H9 (cell line): ENCODE measurements at regions not wholly inside any gene's neighbourhood (a gene's known extent, or its start where the extent isn't known, plus 50 kb on each side); places are given as distances from the start of the nearest gene placed in this dataset.

ENCODE experiments used
- DNase-seq: peaks from one replicate; pipeline ENCODE4 v3.0.0-alpha.2; 2017
- H2AFZ ChIP-seq: one replicate; pipeline ENCODE4 v1.6.1; 2013; ENCODE audit warnings: mild to moderate bottlenecking, low read length, control low read depth, moderate library complexity
- H2AK5ac ChIP-seq: 2 replicates; pipeline ENCODE4 v1.6.1; 2013; ENCODE audit warnings: low read length, control low read depth, mixed read lengths; ENCODE audit not compliant: insufficient read length
- H2BK120ac ChIP-seq: one replicate; pipeline ENCODE4 v1.6.1; 2013; ENCODE audit warnings: low read depth, mild to moderate bottlenecking, low read length, control low read depth, inconsistent platforms; ENCODE audit not compliant: poor library complexity, severe bottlenecking
- H2BK12ac ChIP-seq: 2 replicates; pipeline ENCODE4 v1.6.1; 2013; ENCODE audit warnings: low read length, control low read depth, mixed read lengths, low read depth; ENCODE audit not compliant: insufficient read length
- H2BK15ac ChIP-seq: 2 replicates; pipeline ENCODE4 v1.6.1; 2013; ENCODE audit warnings: low read depth, low read length, control low read depth
- H2BK20ac ChIP-seq: one replicate; pipeline ENCODE4 v1.6.1; 2013; ENCODE audit warnings: low read depth, mild to moderate bottlenecking, low read length, control low read depth, inconsistent platforms; ENCODE audit not compliant: poor library complexity, severe bottlenecking
- H2BK5ac ChIP-seq: 2 replicates; pipeline ENCODE4 v1.6.1; 2013; ENCODE audit warnings: low read length, control low read depth, mixed read lengths; ENCODE audit not compliant: insufficient read length
- H3K14ac ChIP-seq: 2 replicates; pipeline ENCODE4 v1.6.1; 2013; ENCODE audit warnings: low read length, control low read depth; ENCODE audit not compliant: insufficient read depth
- H3K18ac ChIP-seq: 2 replicates; pipeline ENCODE4 v1.6.1; 2013; ENCODE audit warnings: low read depth, mild to moderate bottlenecking, mixed read lengths, low read length, control low read depth; ENCODE audit not compliant: insufficient read length
- H3K23ac ChIP-seq: 2 replicates; pipeline ENCODE4 v1.6.1; 2013; ENCODE audit warnings: low read length, control low read depth, mixed read lengths, low read depth; ENCODE audit not compliant: insufficient read length
- H3K23me2 ChIP-seq: 2 replicates; pipeline ENCODE4 v1.6.1; 2013; ENCODE audit warnings: low read depth, mild to moderate bottlenecking, mixed read lengths, low read length, control low read depth; ENCODE audit not compliant: insufficient read length, poor library complexity, severe bottlenecking
- H3K27ac ChIP-seq: 2 replicates; pipeline ENCODE4 v1.5.1; 2013; ENCODE audit warnings: low read length, control low read depth, mixed read lengths, low read depth; ENCODE audit not compliant: insufficient read length
- H3K27me3 ChIP-seq: 2 replicates; pipeline ENCODE4 v1.6.1; 2013; ENCODE audit warnings: low read length, control low read depth, inconsistent platforms; ENCODE audit not compliant: insufficient read depth
- H3K4ac ChIP-seq: 2 replicates; pipeline ENCODE4 v1.6.1; 2013; ENCODE audit warnings: low read depth, mild to moderate bottlenecking, control low read depth, inconsistent platforms, low read length, moderate library complexity
- H3K4me1 ChIP-seq: 2 replicates; pipeline ENCODE4 v1.6.1; 2013; ENCODE audit warnings: low read length, control low read depth, inconsistent platforms; ENCODE audit not compliant: insufficient read depth
- H3K4me2 ChIP-seq: 2 replicates; pipeline ENCODE4 v1.6.1; 2013; ENCODE audit warnings: low read length, control low read depth, mixed read lengths; ENCODE audit not compliant: insufficient read length, insufficient read depth
- H3K56ac ChIP-seq: 2 replicates; pipeline ENCODE4 v1.6.1; 2013; ENCODE audit warnings: low read depth, mild to moderate bottlenecking, mixed read lengths, low read length, control low read depth; ENCODE audit not compliant: insufficient read length
- H3K79me1 ChIP-seq: 2 replicates; pipeline ENCODE4 v1.6.1; 2013; ENCODE audit warnings: low read depth, mild to moderate bottlenecking, moderate library complexity, low read length, control low read depth, inconsistent platforms; ENCODE audit not compliant: insufficient read depth, poor library complexity, severe bottlenecking
- H3K79me2 ChIP-seq: 2 replicates; pipeline ENCODE4 v1.6.1; 2013; ENCODE audit warnings: low read length, control low read depth, inconsistent platforms; ENCODE audit not compliant: insufficient read depth
- H3K9ac ChIP-seq: 2 replicates; pipeline ENCODE4 v1.6.1; 2013; ENCODE audit warnings: low read length, control low read depth, mixed read lengths; ENCODE audit not compliant: insufficient read length; ENCODE audit errors: extremely low read depth
- H3K9me3 ChIP-seq: one replicate; pipeline ENCODE4 v1.6.1; 2013; ENCODE audit warnings: low read depth, low read length, inconsistent platforms; ENCODE audit not compliant: control insufficient read depth
- H3T11ph ChIP-seq: one replicate; pipeline ENCODE4 v1.6.1; 2013; ENCODE audit warnings: mild to moderate bottlenecking, low read length, control low read depth, inconsistent platforms
- H4K20me1 ChIP-seq: one replicate; pipeline ENCODE4 v1.6.1; 2013; ENCODE audit not compliant: control insufficient read depth, insufficient read length, insufficient read depth
- H4K5ac ChIP-seq: 2 replicates; pipeline ENCODE4 v1.6.1; 2013; ENCODE audit warnings: low read depth, mild to moderate bottlenecking, mixed read lengths, low read length, control low read depth; ENCODE audit not compliant: insufficient read length
- H4K8ac ChIP-seq: replicated peaks from 2 replicates; pipeline ENCODE4 v1.6.1; 2013; ENCODE audit warnings: low read length, control low read depth, mixed read lengths, low read depth; ENCODE audit not compliant: insufficient read length
- H4K91ac ChIP-seq: 2 replicates; pipeline ENCODE4 v1.6.1; 2013; ENCODE audit warnings: low read depth, mild to moderate bottlenecking, moderate library complexity, mixed read lengths, low read length, control low read depth; ENCODE audit not compliant: insufficient read length
- H3K27ac Mint-ChIP-seq, 3 experiments: 2 replicates in 2 of 3; 3 replicates in 1 of 3; pipeline ENCODE4 v1.8.0; 2020 to 2021; ENCODE audit warnings: mixed read lengths in 3 of 3, mild to moderate bottlenecking in 1 of 3, moderate library complexity in 1 of 3
- H3K27me3 Mint-ChIP-seq: 2 replicates; pipeline ENCODE4 v1.8.0; 2021; ENCODE audit warnings: low read depth, mild to moderate bottlenecking, moderate library complexity, mixed read lengths
- H3K36me3 Mint-ChIP-seq, 3 experiments: 2 replicates in 2 of 3; 3 replicates in 1 of 3; pipeline ENCODE4 v1.8.0; 2020 to 2021; ENCODE audit warnings: low read depth in 3 of 3, mixed read lengths in 3 of 3; ENCODE audit not compliant: insufficient read depth in 1 of 3
- H3K4me1 Mint-ChIP-seq, 2 experiments: 2 replicates each; pipeline ENCODE4 v1.8.0; 2020; ENCODE audit warnings: mixed read lengths in 2 of 2
- H3K4me3 Mint-ChIP-seq, 2 experiments: 2 replicates in 1 of 2; 3 replicates in 1 of 2; pipeline ENCODE4 v1.8.0; 2020 to 2021; ENCODE audit warnings: mild to moderate bottlenecking in 2 of 2, mixed read lengths in 2 of 2, moderate library complexity in 1 of 2
- H3K9me3 Mint-ChIP-seq, 2 experiments: 2 replicates in 1 of 2; 3 replicates in 1 of 2; pipeline ENCODE4 v1.8.0; 2020; ENCODE audit warnings: mild to moderate bottlenecking in 2 of 2, mixed read lengths in 2 of 2, moderate library complexity in 1 of 2
- whole genome bisulfite sequencing: extraction: QIAGEN DNeasy Blood & Tissue Kit; methylation state at CpG from one replicate; pipeline ENCODE4 v1.1.7; 2013; ENCODE audit warnings: missing lambda C conversion rate, low lambda C conversion rate, mixed read lengths; ENCODE audit not compliant: insufficient read length; ENCODE audit errors: extremely low coverage; 5-methylcytosine and 5-hydroxymethylcytosine counted together
- TF ChIP-seq, protein P1 (sequence below): fragments of 200-600 bp; sonication (generic); conservative IDR thresholded peaks from 3 replicates; pipeline ENCODE4 v1.8.0; 2021; ENCODE audit warnings: antibody characterized with exemption, mild to moderate bottlenecking

DNA sequence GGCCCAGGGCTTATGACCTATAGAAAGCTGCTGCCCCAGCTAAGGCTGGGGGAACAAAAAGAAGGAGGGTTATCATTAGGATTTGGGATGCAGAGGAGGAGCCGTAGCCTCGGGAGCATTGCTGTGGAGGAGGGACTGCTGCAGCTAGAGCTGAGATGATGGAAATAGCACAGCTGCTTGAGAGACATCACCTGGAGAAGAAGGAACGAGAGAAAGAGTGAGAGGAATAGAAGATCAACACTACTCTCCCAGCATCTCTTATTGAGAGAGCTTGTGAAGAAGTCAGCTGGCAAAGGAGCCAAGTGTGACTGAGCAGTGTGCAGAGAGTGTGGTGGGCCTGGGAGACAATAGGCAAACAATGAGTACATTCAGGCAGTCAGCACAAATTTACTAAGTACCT lies 100.7 kb upstream of the PLET1 start:
- WGBS, result no CpG with 5 or more reads among the region's 3 CpGs
- no peak overlapping the region for H3T11ph ChIP-seq
- no peak overlapping the region for H2BK15ac ChIP-seq
- no peaks in the 10 kb centered on the region for H3K79me2 ChIP-seq
- H4K20me1 ChIP-seq, result no peaks in the 10 kb centered on the region
- H3K14ac ChIP-seq, result no peak overlapping the region
- no peak overlapping the region for H3K56ac ChIP-seq
- Mint-ChIP-seq H3K27ac (no peak overlapping the region), H3K4me1 (peaks cover 12 to 16% of the 10 kb centered on the region in 2 experiments), H3K36me3 (no peaks in the 10 kb centered on the region), H3K4me3 (no peak overlapping the region), H3K9me3 (no peaks in the 10 kb centered on the region; a peak in 1 of 5 replicates), H3K27me3 (peaks cover 6% of the 10 kb centered on the region)
- H2AFZ ChIP-seq, result no peak overlapping the region
- H3K23ac ChIP-seq, result no peak overlapping the region
- H3K27me3 ChIP-seq, result no peaks in the 10 kb centered on the region
- H3K4me2 ChIP-seq, result no peak overlapping the region
- TF ChIP-seq, protein P1, sequence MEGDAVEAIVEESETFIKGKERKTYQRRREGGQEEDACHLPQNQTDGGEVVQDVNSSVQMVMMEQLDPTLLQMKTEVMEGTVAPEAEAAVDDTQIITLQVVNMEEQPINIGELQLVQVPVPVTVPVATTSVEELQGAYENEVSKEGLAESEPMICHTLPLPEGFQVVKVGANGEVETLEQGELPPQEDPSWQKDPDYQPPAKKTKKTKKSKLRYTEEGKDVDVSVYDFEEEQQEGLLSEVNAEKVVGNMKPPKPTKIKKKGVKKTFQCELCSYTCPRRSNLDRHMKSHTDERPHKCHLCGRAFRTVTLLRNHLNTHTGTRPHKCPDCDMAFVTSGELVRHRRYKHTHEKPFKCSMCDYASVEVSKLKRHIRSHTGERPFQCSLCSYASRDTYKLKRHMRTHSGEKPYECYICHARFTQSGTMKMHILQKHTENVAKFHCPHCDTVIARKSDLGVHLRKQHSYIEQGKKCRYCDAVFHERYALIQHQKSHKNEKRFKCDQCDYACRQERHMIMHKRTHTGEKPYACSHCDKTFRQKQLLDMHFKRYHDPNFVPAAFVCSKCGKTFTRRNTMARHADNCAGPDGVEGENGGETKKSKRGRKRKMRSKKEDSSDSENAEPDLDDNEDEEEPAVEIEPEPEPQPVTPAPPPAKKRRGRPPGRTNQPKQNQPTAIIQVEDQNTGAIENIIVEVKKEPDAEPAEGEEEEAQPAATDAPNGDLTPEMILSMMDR, result no peak
- H3K9ac ChIP-seq, result no peak overlapping the region
- H3K23me2 ChIP-seq, result peaks cover 4% of the 10 kb centered on the region
- H3K79me1 ChIP-seq, result no peaks in the 10 kb centered on the region
- H4K91ac ChIP-seq, result no peak overlapping the region
- no peak overlapping the region for H3K4ac ChIP-seq
- H3K9me3 ChIP-seq, result no peaks in the 10 kb centered on the region
- H2AK5ac ChIP-seq, result no peak overlapping the region
- no peak overlapping the region for H4K8ac ChIP-seq
- H2BK12ac ChIP-seq, result no peak overlapping the region
- no peak overlapping the region for H3K18ac ChIP-seq
- no peak for DNase-seq
- H2BK5ac ChIP-seq, result no peak overlapping the region
- no peak overlapping the region for H4K5ac ChIP-seq
- H3K27ac ChIP-seq, result no peak overlapping the region
- no peak overlapping the region for H2BK20ac ChIP-seq
- no peak overlapping the region for H2BK120ac ChIP-seq
- H3K4me1 ChIP-seq, result no peaks in the 10 kb centered on the region
